ENCODE measurements at regions not wholly inside any gene's neighbourhood (a gene's known extent, or its start where the extent isn't known, plus 50 kb on each side); places are given as distances from the start of the nearest gene placed in this dataset.

DNA sequence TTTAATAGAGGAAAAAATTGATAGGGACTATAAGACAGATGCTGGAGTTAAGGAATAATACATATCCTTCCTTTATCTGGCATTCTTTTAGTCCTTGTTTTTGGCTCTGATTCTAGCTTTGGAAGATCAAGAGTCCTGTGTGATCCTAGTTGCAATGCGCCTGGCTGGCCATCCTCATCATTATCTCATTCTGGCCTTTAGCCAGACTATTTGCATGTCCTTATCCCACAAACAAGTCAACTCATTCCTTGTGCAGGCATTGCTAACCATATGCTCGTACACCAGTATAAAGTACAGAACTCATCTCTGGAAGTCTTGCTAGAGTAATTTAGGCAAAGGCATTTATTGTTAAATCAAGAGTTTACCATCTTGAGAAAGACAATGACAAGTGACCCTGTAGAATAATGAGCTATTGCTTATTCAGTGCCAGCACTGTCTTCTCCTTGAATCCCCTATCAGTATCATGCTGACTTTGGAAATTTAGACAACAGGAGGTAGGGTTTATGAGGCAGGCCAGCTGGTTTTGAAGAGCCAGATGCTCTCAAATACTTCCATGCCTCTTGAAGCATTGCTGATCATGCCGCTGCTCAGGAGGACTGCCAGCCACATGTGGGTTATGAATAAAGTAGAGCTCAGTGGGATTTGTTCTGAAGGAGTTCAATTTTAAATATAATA lies 1730.3 kb upstream of the TENM3 start:
- DNase-seq (no peak), ATAC-seq (ENCODE audit: low read depth) (no peak)
- in situ Hi-C loops (cut with MboI; ENCODE audit: low sequenced_read_pairs), result no loop called here
- no peak overlapping the region for H2BK15ac ChIP-seq (ENCODE audit: low read depth, low read length)
- no peak overlapping the region for H2BK20ac ChIP-seq (ENCODE audit: low read depth, low read length)
- no peaks in the 10 kb centered on the region for H3K9me1 ChIP-seq (ENCODE audit: insufficient read depth, low read length)
- WGBS, 2 experiments (ENCODE audit: extremely low coverage in 2 of 2, insufficient read length in 1 of 2), result no CpG with 5 or more reads among the region's 3 CpGs
- TF ChIP-seq BHLHE40 (IDR thresholded peaks at IDR 0.05; ENCODE audit: low read depth, low read length), result no peak
- TF ChIP-seq RAD21 (IDR thresholded peaks at IDR 0.05; ENCODE audit: low read length), result no peak
- no peak for TF ChIP-seq SMC3 (IDR thresholded peaks at IDR 0.05; ENCODE audit: low read depth, low read length)
- no peak for TF ChIP-seq MXI1 (IDR thresholded peaks at IDR 0.05; ENCODE audit: borderline replicate concordance, low read depth, low read length)
- no peak for TF ChIP-seq CHD1 (IDR thresholded peaks at IDR 0.05; ENCODE audit: low read depth, low read length)
- no peak overlapping the region for H2AK9ac ChIP-seq (replicated peaks; ENCODE audit: low read depth, low read length, poor library complexity)
- H4K8ac ChIP-seq (ENCODE audit: low read depth in 2 of 2, low read length in 2 of 2), result no peak overlapping the region
- H4K20me1 ChIP-seq (ENCODE audit: insufficient read depth, low read length), result no peaks in the 10 kb centered on the region
- H3K9ac ChIP-seq (ENCODE audit: low read depth, low read length), result no peak overlapping the region
- H4K91ac ChIP-seq (ENCODE audit: insufficient read depth, low read depth, low read length), result no peak overlapping the region
- intact Hi-C loops (cut with micrococcal nuclease), result no loop called here
- no peaks in the 10 kb centered on the region for H3K4me1 ChIP-seq (ENCODE audit: control insufficient read depth, insufficient read depth, low read length)
- H3K36me3 ChIP-seq (ENCODE audit: control insufficient read depth, insufficient read depth, low read length), result no peaks in the 10 kb centered on the region
- no peak overlapping the region for H3K14ac ChIP-seq (replicated peaks; ENCODE audit: low read depth, low read length)
- no peak overlapping the region for H2BK5ac ChIP-seq (ENCODE audit: low read depth, low read length, poor library complexity, severe bottlenecking)
- ChIA-PET CTCF (no interaction called here), POLR2A (ENCODE audit: unreplicated experiment) (no interaction called here)
- dilution Hi-C loops (cut with HindIII; ENCODE audit: low sequenced_read_pairs, unreplicated experiment), result no loop called here
- no peak overlapping the region for H3K56ac ChIP-seq (ENCODE audit: extremely low read depth, insufficient read depth, low read length)
- BruUV-seq (replicated peaks), result no TSS peak
- H3K23ac ChIP-seq (ENCODE audit: low read depth, low read length), result no peak overlapping the region
- H3K27ac ChIP-seq (ENCODE audit: insufficient read depth, low read length), result no peak overlapping the region
- H3K4ac ChIP-seq (ENCODE audit: low read depth, low read length), result no peak overlapping the region
- H3K79me1 ChIP-seq (ENCODE audit: low read depth in 1 of 2, low read length in 2 of 2), result no peaks in the 10 kb centered on the region
- no peak overlapping the region for H3K4me3 ChIP-seq (ENCODE audit: insufficient read depth, low read depth, low read length)
- H2BK120ac ChIP-seq (ENCODE audit: low read depth, low read length), result no peak overlapping the region
- H3K4me2 ChIP-seq (ENCODE audit: low read depth, low read length), result no peak overlapping the region
- no peaks in the 10 kb centered on the region for H3K27me3 ChIP-seq (ENCODE audit: control insufficient read depth, insufficient read depth, low read length)
- no peak overlapping the region for H2AK5ac ChIP-seq (ENCODE audit: low read depth, low read length)
- no peak overlapping the region for H2AFZ ChIP-seq (replicated peaks; ENCODE audit: low read length, poor library complexity)
- H3K18ac ChIP-seq (ENCODE audit: low read depth, low read length), result no peak overlapping the region
- no peaks in the 10 kb centered on the region; the same call in 1 of the 2 replicates for H3K9me3 ChIP-seq (ENCODE audit: control insufficient read depth, insufficient read depth, low read length)
- no peak overlapping the region for H4K5ac ChIP-seq (ENCODE audit: low read depth, low read length)

Measured in IMR-90 (cell line).